ENCODE measurements at regions not wholly inside any gene's neighbourhood (a gene's known extent, or its start where the extent isn't known, plus 50 kb on each side); places are given as distances from the start of the nearest gene placed in this dataset.

DNA sequence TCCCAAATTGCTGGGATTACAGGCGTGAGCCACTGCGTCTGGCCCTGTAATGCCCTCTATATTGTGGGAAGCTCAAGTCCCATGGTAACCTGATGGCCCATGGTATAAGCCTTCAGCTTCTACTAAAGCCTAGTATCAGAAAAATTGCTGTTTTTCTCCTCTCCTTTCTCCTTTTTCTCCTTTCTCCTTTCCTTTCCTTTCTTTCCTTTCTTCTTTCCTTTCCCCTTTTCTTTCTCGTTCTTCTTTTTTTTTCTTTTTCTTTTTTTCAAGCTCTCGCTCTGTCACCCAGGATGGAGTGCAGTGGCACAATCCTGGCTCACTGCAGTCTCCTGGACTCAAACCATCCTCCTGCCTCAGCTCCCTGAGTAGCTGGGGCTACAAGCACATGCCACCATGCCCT is 740.7 kb downstream of the FAM133A start:
- Mint-ChIP-seq H3K36me3 (no peaks in the 10 kb centered on the region), H3K4me1 (no peaks in the 10 kb centered on the region), H3K9me3 (peaks cover 0 to 2% (median 0%) of the 10 kb centered on the region in 7 donors), H3K27me3 (ENCODE audit: low read depth in 3 of 3) (peaks cover 0 to 3% (median 0%) of the 10 kb centered on the region in 3 donors), H3K4me3 (no peak overlapping the region), H3K27ac (no peak overlapping the region)
- Histone ChIP-seq H3K79me2 (ENCODE audit: insufficient read depth, low read length) (no peaks in the 10 kb centered on the region), H3K4me1 (ENCODE audit: control insufficient read depth in 1 of 2, insufficient read depth in 2 of 2, low read length in 2 of 2) (no peaks in the 10 kb centered on the region), H3K4me3 (replicated peaks in 1 of 3; ENCODE audit: low read depth in 2 of 3, low read length in 3 of 3) (no peak overlapping the region), H3K27ac (ENCODE audit: low read depth in 1 of 2, low read length in 2 of 2) (no peak overlapping the region), H3K9ac (ENCODE audit: insufficient read depth, low read length, poor library complexity, severe bottlenecking) (no peak overlapping the region), H3K36me3 (replicated peaks in 1 of 2; ENCODE audit: control insufficient read depth in 1 of 2, insufficient read depth in 2 of 2, low read length in 2 of 2) (no peaks in the 10 kb centered on the region), H3K4me2 (replicated peaks; ENCODE audit: extremely low read depth, low read length, poor library complexity, severe bottlenecking) (no peak overlapping the region), H4K20me1 (ENCODE audit: insufficient read depth, low read length) (no peaks in the 10 kb centered on the region), H3K27me3 (ENCODE audit: control insufficient read depth in 2 of 2, insufficient read depth in 2 of 2, low read length in 2 of 2) (no peaks in the 10 kb centered on the region), H2AFZ (ENCODE audit: insufficient read depth, low read depth, low read length, poor library complexity, severe bottlenecking) (no peak overlapping the region), H3K9me3 (replicated peaks in 1 of 2; ENCODE audit: control insufficient read depth in 1 of 2, insufficient read depth in 1 of 2, low read length in 2 of 2) (no peaks in the 10 kb centered on the region)
- 100% methylated on average over 2 of the region's 4 CpGs for WGBS (ENCODE audit: insufficient coverage)
- intact Hi-C loops (cut with micrococcal nuclease): no loop called here
- TF ChIP-seq, protein P1, sequence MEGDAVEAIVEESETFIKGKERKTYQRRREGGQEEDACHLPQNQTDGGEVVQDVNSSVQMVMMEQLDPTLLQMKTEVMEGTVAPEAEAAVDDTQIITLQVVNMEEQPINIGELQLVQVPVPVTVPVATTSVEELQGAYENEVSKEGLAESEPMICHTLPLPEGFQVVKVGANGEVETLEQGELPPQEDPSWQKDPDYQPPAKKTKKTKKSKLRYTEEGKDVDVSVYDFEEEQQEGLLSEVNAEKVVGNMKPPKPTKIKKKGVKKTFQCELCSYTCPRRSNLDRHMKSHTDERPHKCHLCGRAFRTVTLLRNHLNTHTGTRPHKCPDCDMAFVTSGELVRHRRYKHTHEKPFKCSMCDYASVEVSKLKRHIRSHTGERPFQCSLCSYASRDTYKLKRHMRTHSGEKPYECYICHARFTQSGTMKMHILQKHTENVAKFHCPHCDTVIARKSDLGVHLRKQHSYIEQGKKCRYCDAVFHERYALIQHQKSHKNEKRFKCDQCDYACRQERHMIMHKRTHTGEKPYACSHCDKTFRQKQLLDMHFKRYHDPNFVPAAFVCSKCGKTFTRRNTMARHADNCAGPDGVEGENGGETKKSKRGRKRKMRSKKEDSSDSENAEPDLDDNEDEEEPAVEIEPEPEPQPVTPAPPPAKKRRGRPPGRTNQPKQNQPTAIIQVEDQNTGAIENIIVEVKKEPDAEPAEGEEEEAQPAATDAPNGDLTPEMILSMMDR (IDR thresholded peaks at IDR 0.05): no peak
- no peak for DNase-seq

DNA sequence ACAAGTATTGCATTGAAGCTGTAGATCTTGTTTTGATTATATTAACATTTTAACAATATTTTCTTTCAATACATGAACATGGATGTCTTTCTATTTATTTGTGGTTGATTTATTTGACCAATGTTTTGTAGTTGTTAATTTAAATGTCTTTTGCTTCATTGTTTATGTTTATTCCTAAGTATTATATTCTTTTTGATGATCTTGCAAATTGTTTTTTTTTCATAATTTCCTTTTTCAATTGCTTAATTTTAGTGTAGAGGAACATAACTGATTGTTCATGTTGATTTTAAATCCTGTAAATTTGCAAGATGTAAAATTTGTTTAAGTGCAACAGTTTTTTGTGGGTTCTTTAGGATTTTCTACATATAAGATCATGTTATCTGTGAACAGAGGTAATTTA is 744.1 kb downstream of the FAM133A start:
- TF ChIP-seq, protein P1 (IDR thresholded peaks at IDR 0.05): no peak

More for the DNA sequence above, 744.1 kb downstream of the FAM133A start:
- Mint-ChIP-seq H3K4me3 (no peak overlapping the region), H3K36me3 (no peaks in the 10 kb centered on the region), H3K4me1 (no peaks in the 10 kb centered on the region), H3K27ac (no peak overlapping the region), H3K27me3 (ENCODE audit: low read depth in 3 of 3) (no peaks in the 10 kb centered on the region), H3K9me3 (peaks cover 0 to 2% (median 0%) of the 10 kb centered on the region in 7 donors)
- H3K4me2 ChIP-seq (replicated peaks; ENCODE audit: extremely low read depth, low read length, poor library complexity, severe bottlenecking): no peak overlapping the region
- H4K20me1 ChIP-seq (ENCODE audit: insufficient read depth, low read length): no peaks in the 10 kb centered on the region
- H3K9me3 ChIP-seq (replicated peaks in 1 of 2; ENCODE audit: control insufficient read depth in 1 of 2, insufficient read depth in 1 of 2, low read length in 2 of 2): no peaks in the 10 kb centered on the region
- H2AFZ ChIP-seq (ENCODE audit: insufficient read depth, low read depth, low read length, poor library complexity, severe bottlenecking): no peak overlapping the region
- H3K4me3 ChIP-seq (replicated peaks in 1 of 3; ENCODE audit: low read depth in 2 of 3, low read length in 3 of 3): no peak overlapping the region
- intact Hi-C loops (cut with micrococcal nuclease): no loop called here
- no peaks in the 10 kb centered on the region for H3K79me2 ChIP-seq (ENCODE audit: insufficient read depth, low read length)
- no peak overlapping the region for H3K9ac ChIP-seq (ENCODE audit: insufficient read depth, low read length, poor library complexity, severe bottlenecking)
- no peaks in the 10 kb centered on the region for H3K27me3 ChIP-seq (ENCODE audit: control insufficient read depth in 2 of 2, insufficient read depth in 2 of 2, low read length in 2 of 2)
- no peak overlapping the region for H3K27ac ChIP-seq (ENCODE audit: low read depth in 1 of 2, low read length in 2 of 2)
- no peak for DNase-seq
- no peaks in the 10 kb centered on the region for H3K4me1 ChIP-seq (ENCODE audit: control insufficient read depth in 1 of 2, insufficient read depth in 2 of 2, low read length in 2 of 2)
- H3K36me3 ChIP-seq (replicated peaks in 1 of 2; ENCODE audit: control insufficient read depth in 1 of 2, insufficient read depth in 2 of 2, low read length in 2 of 2): no peaks in the 10 kb centered on the region

Measured in CD14-positive monocyte (primary cell).